Activated CD4-positive, alpha-beta T cell treated with anti-CD3 and anti-CD28 coated beads, Interleukin-2, amount 50 U/mL, for 48 hours (primary cell): ENCODE measurements at regions not wholly inside any gene's neighbourhood (a gene's known extent, or its start where the extent isn't known, plus 50 kb on each side); places are given as distances from the start of the nearest gene placed in this dataset.

ENCODE experiments used
- DNase-seq, 2 experiments: peaks; one replicate each; pipeline ENCODE4 v3.0.0-alpha.2; 2020

GRCh38 chr2:82538590-82539279, 1920.3 kb downstream of the SUCLG1 start:
- no peak for DNase-seq

- no peak for DNase-seq
Measured at GRCh38 chr2:82528288-82528687, 1930.8 kb downstream of the SUCLG1 start.

- DNase-seq = no peak
Measured at GRCh38 chr2:82527124-82527523, 1932.0 kb downstream of the SUCLG1 start.

- DNase-seq = no peak
Measured at GRCh38 chr2:82526277-82526676, 1932.8 kb downstream of the SUCLG1 start.

DNA sequence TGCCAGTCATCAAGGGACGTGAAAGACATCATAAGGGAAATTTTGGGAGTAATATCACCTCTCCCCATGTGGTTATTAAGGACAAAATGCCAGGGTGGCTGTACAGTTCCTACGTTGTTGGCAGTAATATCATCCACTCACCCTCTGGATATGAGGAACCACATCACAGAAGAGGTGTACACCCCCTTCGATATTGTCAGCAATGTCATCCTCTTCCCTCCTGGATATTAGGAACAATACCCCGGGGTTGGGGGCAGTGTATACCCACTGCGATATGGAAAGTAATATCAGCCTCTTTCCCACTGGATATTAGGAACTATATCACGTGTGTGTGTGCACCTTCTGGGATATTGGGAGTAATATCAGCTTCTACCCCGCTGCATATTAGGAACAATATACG, 1933.3 kb downstream of the SUCLG1 start:
- DNase-seq = no peak

- DNase-seq = no peak
Measured at GRCh38 chr2:82524826-82525225, 1934.3 kb downstream of the SUCLG1 start.

DNA sequence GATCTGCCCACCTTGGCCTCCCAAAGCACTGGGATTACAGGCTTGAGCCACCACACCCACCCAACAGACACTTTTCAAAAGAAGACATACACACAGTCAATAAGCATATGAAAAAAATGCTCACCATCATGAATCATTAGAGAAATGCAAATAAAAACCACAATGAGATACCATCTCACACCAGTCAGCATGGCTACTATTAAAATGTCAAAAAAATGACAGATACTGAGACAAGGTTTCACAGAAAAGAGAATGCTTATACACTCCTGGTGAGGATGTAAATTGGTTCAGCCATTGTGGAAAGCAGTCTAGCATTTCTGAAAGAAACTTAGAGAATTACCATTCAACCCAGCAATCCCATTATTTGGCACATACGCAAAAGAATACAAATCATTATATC, 1947.2 kb downstream of the SUCLG1 start:
- DNase-seq = no peak

- DNase-seq = no peak
Measured at GRCh38 chr2:82508702-82509101, 1950.4 kb downstream of the SUCLG1 start.

DNA sequence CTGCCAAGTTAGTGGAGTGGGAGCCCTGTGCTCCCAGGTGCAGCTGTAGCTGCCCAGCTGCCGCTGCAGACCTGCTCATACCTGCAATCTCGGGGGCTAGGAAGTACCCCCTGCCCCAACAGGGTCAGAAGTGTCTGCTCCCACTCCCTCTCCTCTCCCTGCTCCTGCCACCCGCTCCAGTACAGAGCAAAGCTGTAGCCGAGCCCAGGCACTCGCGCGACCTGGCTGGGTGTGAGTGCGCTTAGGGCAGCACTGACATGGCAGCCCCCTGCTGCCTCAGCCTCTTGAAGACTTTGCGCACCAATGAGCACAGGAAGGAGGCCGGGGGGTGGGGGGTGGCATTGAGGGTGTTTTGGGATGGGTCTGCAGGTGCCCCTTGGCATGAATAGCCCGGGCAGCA, 1951.4 kb downstream of the SUCLG1 start:
- DNase-seq = no peak

DNA sequence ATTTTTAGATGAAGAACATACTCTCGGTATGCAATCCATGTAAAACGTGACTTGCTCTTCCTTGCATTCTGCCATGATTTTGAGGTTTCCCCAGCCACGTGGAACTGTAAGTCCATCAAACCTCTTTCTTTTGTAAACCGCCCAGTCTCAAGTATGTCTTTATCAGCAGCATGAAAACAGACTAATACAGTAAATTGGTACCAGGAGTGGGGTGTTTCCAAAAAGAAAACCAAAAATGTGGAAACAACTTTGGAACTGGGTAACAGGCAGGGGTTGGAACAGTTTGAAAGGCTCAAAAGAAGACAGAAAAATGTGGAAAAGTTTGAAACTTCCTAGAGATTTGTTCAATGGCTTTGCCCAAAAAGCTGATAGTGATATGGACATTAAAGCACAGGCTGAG, 1957.9 kb downstream of the SUCLG1 start:
- no peak for DNase-seq

DNA sequence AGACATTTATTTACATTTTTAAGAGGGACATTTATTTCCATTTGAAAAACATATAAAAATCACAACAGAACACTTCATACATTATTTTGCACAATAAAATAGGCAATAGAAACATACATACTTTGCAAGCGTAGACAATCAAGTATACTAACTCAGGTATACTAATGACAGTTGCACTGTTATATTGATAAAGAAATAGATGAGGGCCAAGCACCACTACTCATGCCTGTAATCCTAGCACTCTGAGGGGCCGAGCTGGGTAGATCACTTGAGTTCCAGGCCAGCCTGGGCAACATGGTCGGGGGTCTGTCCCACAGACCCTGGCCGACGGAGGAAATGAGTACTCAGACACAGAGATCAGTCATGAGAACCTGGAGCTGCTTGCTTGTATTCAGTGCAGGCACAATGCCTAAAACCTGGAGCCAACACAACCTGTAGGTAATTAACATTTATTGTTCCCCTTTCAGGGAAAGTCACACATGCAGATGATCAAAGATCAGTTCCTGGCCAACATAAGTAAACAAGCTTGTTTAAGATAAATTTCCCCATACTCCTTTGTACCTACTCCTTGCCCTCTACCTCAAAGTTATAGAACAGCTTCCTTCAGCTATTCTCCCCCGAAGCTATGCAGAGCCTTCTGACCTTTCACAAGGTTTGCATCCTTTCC, 1960.2 kb downstream of the SUCLG1 start:
- DNase-seq = no peak

DNA sequence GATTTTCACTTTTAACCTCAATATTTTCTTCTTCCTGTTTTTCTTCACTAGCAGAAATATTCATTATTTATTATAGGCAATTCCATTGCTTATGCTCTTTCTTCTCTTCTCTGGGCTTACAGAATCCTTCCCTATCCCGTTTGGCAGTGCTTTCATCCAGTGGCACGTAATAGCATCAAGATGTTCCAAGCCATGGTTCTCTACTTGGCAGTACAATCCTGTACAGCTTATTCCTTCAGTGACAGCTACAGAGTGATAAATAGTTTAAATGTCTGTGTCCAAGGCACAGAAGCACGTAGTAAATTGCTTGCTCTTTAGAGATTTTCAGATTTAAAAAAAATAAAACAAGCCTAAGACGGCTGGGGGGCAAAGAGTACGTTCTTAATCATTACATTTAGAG, 1964.3 kb downstream of the SUCLG1 start:
- DNase-seq = no peak

- DNase-seq = no peak
Measured at GRCh38 chr2:82491591-82491990, 1967.5 kb downstream of the SUCLG1 start.

GRCh38 chr2:82487354-82487753, 1971.7 kb downstream of the SUCLG1 start:
- DNase-seq = no peak

DNA sequence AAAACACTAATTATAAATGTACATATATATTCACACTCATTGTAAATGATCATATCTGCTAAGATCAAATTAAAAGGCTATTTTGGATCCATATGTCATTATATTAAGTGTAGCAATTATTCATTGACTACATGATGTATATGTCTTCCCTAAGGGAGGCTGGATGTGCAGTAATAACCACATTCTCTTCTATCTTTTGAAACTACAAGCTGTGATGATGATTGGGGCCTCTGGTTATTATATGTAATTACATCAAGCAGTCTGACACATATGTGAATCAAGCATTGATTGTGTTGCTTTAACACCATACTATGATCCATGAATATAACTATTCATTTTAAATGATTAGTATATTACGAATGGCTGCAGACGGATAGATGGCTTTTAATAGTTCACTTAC, 1973.4 kb downstream of the SUCLG1 start:
- DNase-seq = no peak

- no peak for DNase-seq
Measured at GRCh38 chr2:82481207-82481606, 1977.9 kb downstream of the SUCLG1 start.

- DNase-seq = no peak
Measured at GRCh38 chr2:82478641-82479040, 1980.4 kb downstream of the SUCLG1 start.

GRCh38 chr2:82476094-82476493, 1983.0 kb downstream of the SUCLG1 start:
- DNase-seq = no peak

DNA sequence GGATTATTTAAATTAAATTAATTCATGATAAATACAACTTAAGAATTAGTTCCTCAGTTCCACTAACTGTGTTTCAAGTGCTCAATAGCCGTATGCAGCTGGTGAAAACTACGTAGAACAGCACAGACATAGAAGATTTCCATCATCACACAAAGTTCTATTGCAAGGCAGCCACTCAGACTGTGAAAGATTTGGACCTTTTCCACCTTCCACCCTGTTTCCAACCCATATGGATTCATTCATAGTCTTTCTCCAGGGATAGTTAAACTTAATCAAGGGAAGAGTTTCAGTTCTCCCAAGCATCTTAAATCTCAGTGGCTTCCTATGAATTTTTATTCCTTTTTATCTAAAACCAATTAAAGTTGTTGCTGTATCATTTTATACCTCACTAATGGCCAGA, 2030.8 kb downstream of the SUCLG1 start:
- no peak for DNase-seq

- DNase-seq = no peak
Measured at GRCh38 chr2:82412021-82412420, 2047.1 kb downstream of the SUCLG1 start.

GRCh38 chr2:82411071-82411470, 2048.0 kb downstream of the SUCLG1 start:
- DNase-seq = no peak

- DNase-seq = no peak
Measured at GRCh38 chr2:82395531-82395930, 2063.5 kb downstream of the SUCLG1 start.

GRCh38 chr2:82391386-82391785, 2067.7 kb downstream of the SUCLG1 start:
- DNase-seq = no peak

DNA sequence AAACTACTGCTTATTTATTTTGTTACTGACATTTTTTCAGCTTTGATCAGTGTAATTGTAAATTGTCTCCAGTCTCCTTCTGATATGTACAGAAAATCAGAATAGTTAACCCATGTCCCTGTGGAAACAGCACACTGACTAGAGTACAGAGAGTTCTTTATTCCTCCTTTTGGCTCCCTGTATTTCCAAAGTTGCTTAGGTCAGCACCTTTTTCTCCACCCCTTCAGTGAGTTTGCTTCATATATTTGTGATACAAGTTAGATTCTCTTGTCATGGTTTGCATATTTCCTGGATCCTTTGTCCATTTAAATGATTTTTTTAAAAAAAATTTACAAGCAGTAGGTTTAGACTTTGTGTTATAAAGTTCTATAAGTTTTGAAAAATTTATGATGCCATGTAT, 2051.1 kb upstream of the LRRTM1 start:
- DNase-seq = no peak

GRCh38 chr2:82345910-82346309, 2041.4 kb upstream of the LRRTM1 start:
- no peak for DNase-seq
